ENCODE measurements at regions not wholly inside any gene's neighbourhood (a gene's known extent, or its start where the extent isn't known, plus 50 kb on each side); places are given as distances from the start of the nearest gene placed in this dataset.
A peak's percentile ranks its signal among the peaks of the same experiment; 100 is the strongest.

- Histone ChIP-seq H3K36me3 (ENCODE audit: control insufficient read depth, insufficient read depth, low read length, severe bottlenecking) (no peaks in the 10 kb centered on the region), H3K4me1 (ENCODE audit: control insufficient read depth, insufficient read depth, low read length) (no peaks in the 10 kb centered on the region), H3K4me3 (ENCODE audit: low read length) (no peak overlapping the region), H3K9me3 (ENCODE audit: control insufficient read depth, low read length) (no peaks in the 10 kb centered on the region), H3K9ac (ENCODE audit: low read length) (no peak overlapping the region), H3K27me3 (replicated peaks; ENCODE audit: control insufficient read depth, insufficient read depth, low read length) (no peaks in the 10 kb centered on the region)
- DNase-seq (ENCODE audit: low read depth): no peak
Measured at GRCh38 chr13:104414181-104414580, 1348.0 kb upstream of the SLC10A2 start.

GRCh38 chr13:104411141-104411765 lies 1345.0 kb upstream of the SLC10A2 start:
- no peak for DNase-seq (ENCODE audit: low read depth)
- Histone ChIP-seq H3K4me3 (ENCODE audit: low read length) (no peak overlapping the region), H3K27me3 (replicated peaks; ENCODE audit: control insufficient read depth, insufficient read depth, low read length) (no peaks in the 10 kb centered on the region), H3K4me1 (ENCODE audit: control insufficient read depth, insufficient read depth, low read length) (no peaks in the 10 kb centered on the region), H3K9me3 (ENCODE audit: control insufficient read depth, low read length) (no peaks in the 10 kb centered on the region), H3K9ac (ENCODE audit: low read length) (no peak overlapping the region), H3K36me3 (ENCODE audit: control insufficient read depth, insufficient read depth, low read length, severe bottlenecking) (no peaks in the 10 kb centered on the region)

DNA sequence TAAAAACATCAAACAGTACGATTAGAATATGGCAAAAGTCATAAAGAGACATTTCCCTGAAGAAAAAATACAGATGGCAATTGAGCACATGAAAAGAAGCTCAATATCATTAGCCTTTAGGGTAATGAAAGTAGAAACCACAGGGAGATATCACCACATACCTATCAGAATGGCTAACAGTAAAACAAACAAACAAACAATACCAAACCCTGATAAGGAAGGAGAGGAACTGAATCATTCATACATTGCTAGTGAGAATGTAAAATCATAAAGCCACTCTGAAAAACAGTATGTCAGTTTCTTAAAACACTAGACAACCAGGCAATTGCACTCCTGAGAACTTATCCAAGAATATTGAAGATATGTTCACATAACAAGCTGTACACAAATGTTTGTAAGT lies 1342.5 kb upstream of the SLC10A2 start:
- no peak for DNase-seq (ENCODE audit: low read depth)
- Histone ChIP-seq H3K4me1 (ENCODE audit: control insufficient read depth, insufficient read depth, low read length) (no peaks in the 10 kb centered on the region), H3K36me3 (ENCODE audit: control insufficient read depth, insufficient read depth, low read length, severe bottlenecking) (no peaks in the 10 kb centered on the region), H3K9ac (ENCODE audit: low read length) (no peak overlapping the region), H3K9me3 (ENCODE audit: control insufficient read depth, low read length) (no peaks in the 10 kb centered on the region), H3K4me3 (ENCODE audit: low read length) (no peak overlapping the region), H3K27me3 (replicated peaks; ENCODE audit: control insufficient read depth, insufficient read depth, low read length) (no peaks in the 10 kb centered on the region)

DNA sequence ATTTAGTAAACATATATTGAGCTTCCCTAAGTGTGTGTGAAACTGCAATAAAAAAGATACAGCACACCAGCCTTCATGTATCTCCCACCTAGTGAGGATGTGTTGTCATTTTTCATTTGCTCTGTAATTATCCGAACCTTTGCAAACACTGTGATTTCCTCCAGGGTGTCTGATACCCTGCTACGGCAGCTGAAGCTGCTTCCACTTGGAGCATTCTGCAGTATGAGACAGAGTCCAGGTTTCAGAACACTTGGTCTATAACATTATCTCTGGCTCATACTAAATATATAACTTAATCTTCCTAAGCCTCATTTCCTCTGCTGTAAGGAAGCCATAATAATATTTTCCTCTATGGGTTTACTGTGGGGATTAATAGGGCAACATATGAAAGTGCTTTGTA lies 1338.1 kb upstream of the SLC10A2 start:
- no peaks in the 10 kb centered on the region for H3K36me3 ChIP-seq (ENCODE audit: control insufficient read depth, insufficient read depth, low read length, severe bottlenecking)
- H3K27me3 ChIP-seq (replicated peaks; ENCODE audit: control insufficient read depth, insufficient read depth, low read length): no peaks in the 10 kb centered on the region
- H3K4me1 ChIP-seq (ENCODE audit: control insufficient read depth, insufficient read depth, low read length): no peaks in the 10 kb centered on the region
- no peak for DNase-seq (ENCODE audit: low read depth)
- no peaks in the 10 kb centered on the region for H3K9me3 ChIP-seq (ENCODE audit: control insufficient read depth, low read length)
- no peak overlapping the region for H3K4me3 ChIP-seq (ENCODE audit: low read length)
- no peak overlapping the region for H3K9ac ChIP-seq (ENCODE audit: low read length)

GRCh38 chr13:104389691-104390090 lies 1323.5 kb upstream of the SLC10A2 start:
- no peak overlapping the region for H3K9ac ChIP-seq (ENCODE audit: low read length)
- H3K4me3 ChIP-seq (ENCODE audit: low read length): no peak overlapping the region
- DNase-seq (ENCODE audit: low read depth): no peak
- H3K9me3 ChIP-seq (ENCODE audit: control insufficient read depth, low read length): peaks cover 3% of the 10 kb centered on the region
- H3K36me3 ChIP-seq (ENCODE audit: control insufficient read depth, insufficient read depth, low read length, severe bottlenecking): no peaks in the 10 kb centered on the region
- peaks cover 8% of the 10 kb centered on the region for H3K4me1 ChIP-seq (ENCODE audit: control insufficient read depth, insufficient read depth, low read length)
- no peaks in the 10 kb centered on the region for H3K27me3 ChIP-seq (replicated peaks; ENCODE audit: control insufficient read depth, insufficient read depth, low read length)

GRCh38 chr13:104387510-104387909 lies 1321.3 kb upstream of the SLC10A2 start:
- peaks cover 22% of the 10 kb centered on the region for H3K4me1 ChIP-seq (ENCODE audit: control insufficient read depth, insufficient read depth, low read length)
- DNase-seq (ENCODE audit: low read depth): no peak
- H3K36me3 ChIP-seq (ENCODE audit: control insufficient read depth, insufficient read depth, low read length, severe bottlenecking): no peaks in the 10 kb centered on the region
- no peak overlapping the region for H3K9ac ChIP-seq (ENCODE audit: low read length)
- H3K27me3 ChIP-seq (replicated peaks; ENCODE audit: control insufficient read depth, insufficient read depth, low read length): no peaks in the 10 kb centered on the region
- peaks cover 3% of the 10 kb centered on the region for H3K9me3 ChIP-seq (ENCODE audit: control insufficient read depth, low read length)
- H3K4me3 ChIP-seq (ENCODE audit: low read length): no peak overlapping the region

DNA sequence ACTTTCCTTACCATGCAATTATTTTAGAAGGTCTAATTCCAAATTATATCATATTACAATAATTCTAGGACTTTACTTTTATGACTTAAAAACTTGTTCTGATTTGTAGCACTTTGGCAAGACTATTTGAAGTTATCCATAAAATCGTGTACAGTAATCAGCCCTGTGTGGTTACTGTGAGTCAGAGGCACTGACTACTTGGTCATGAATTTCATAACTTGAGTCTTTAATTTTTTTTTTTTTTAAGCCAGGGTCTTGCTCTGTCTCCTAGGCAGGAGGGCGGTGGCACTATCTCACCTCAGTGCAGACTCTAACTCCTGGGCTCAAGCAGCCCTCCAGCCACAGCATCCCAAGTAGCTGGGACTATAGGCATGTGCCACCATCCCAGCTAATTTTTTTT lies 1319.2 kb upstream of the SLC10A2 start:
- Histone ChIP-seq H3K9me3 (ENCODE audit: control insufficient read depth, low read length) (peaks cover 3% of the 10 kb centered on the region), H3K4me1 (ENCODE audit: control insufficient read depth, insufficient read depth, low read length) (peaks cover 23% of the 10 kb centered on the region), H3K36me3 (ENCODE audit: control insufficient read depth, insufficient read depth, low read length, severe bottlenecking) (no peaks in the 10 kb centered on the region), H3K9ac (ENCODE audit: low read length) (no peak overlapping the region), H3K4me3 (ENCODE audit: low read length) (no peak overlapping the region), H3K27me3 (replicated peaks; ENCODE audit: control insufficient read depth, insufficient read depth, low read length) (no peaks in the 10 kb centered on the region)
- DNase-seq (ENCODE audit: low read depth): peak; percentile 16

GRCh38 chr13:104382951-104383350 lies 1316.7 kb upstream of the SLC10A2 start:
- Histone ChIP-seq H3K9ac (ENCODE audit: low read length) (no peak overlapping the region), H3K27me3 (replicated peaks; ENCODE audit: control insufficient read depth, insufficient read depth, low read length) (no peaks in the 10 kb centered on the region), H3K36me3 (ENCODE audit: control insufficient read depth, insufficient read depth, low read length, severe bottlenecking) (no peaks in the 10 kb centered on the region), H3K9me3 (ENCODE audit: control insufficient read depth, low read length) (peaks cover 1% of the 10 kb centered on the region), H3K4me1 (ENCODE audit: control insufficient read depth, insufficient read depth, low read length) (peaks cover 19% of the 10 kb centered on the region), H3K4me3 (ENCODE audit: low read length) (no peak overlapping the region)
- DNase-seq (ENCODE audit: low read depth): no peak

DNA sequence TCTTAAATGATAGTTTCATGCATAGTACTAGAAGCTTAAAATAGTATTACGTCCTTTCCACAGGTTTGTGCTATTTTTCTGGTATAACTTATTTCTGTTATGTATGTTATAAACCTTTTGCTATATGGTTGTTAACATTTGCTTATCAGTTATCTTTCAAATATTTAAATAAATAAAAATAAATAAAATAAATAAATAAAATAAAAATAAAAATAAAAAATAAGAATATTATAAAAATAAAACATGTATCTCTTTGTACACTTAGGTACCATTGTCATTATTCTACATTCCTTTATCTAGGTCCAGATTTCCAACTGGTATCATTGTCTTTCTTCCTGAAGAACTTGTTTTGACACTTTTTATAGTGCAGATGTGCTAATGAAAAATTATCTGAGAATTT lies 1310.4 kb upstream of the SLC10A2 start:
- H3K9ac ChIP-seq (ENCODE audit: low read length): no peak overlapping the region
- no peak for DNase-seq (ENCODE audit: low read depth)
- H3K4me1 ChIP-seq (ENCODE audit: control insufficient read depth, insufficient read depth, low read length): no peaks in the 10 kb centered on the region
- H3K9me3 ChIP-seq (ENCODE audit: control insufficient read depth, low read length): no peaks in the 10 kb centered on the region
- H3K4me3 ChIP-seq (ENCODE audit: low read length): no peak overlapping the region
- H3K27me3 ChIP-seq (replicated peaks; ENCODE audit: control insufficient read depth, insufficient read depth, low read length): no peaks in the 10 kb centered on the region
- no peaks in the 10 kb centered on the region for H3K36me3 ChIP-seq (ENCODE audit: control insufficient read depth, insufficient read depth, low read length, severe bottlenecking)

DNA sequence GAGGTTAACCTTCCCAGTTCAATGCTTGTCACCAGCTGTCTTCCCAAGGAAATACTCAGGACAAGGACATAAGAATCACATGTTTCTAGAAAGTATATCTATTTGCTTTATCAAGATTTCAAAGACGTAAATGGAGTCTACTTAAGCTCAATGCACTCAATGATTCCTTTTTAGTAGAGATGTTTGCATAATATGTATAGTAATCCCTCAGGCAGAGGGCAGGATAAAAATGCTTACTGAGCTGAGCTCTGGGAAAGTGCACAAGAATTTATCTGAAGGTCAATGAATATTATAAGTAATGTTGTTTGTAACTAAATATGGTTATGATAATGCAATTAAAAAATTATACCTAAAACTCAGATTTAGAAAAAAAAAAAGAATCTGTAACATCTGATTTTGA lies 1309.4 kb upstream of the SLC10A2 start:
- Histone ChIP-seq H3K36me3 (ENCODE audit: control insufficient read depth, insufficient read depth, low read length, severe bottlenecking) (no peaks in the 10 kb centered on the region), H3K4me3 (ENCODE audit: low read length) (no peak overlapping the region), H3K4me1 (ENCODE audit: control insufficient read depth, insufficient read depth, low read length) (no peaks in the 10 kb centered on the region), H3K9ac (ENCODE audit: low read length) (no peak overlapping the region), H3K27me3 (replicated peaks; ENCODE audit: control insufficient read depth, insufficient read depth, low read length) (no peaks in the 10 kb centered on the region), H3K9me3 (ENCODE audit: control insufficient read depth, low read length) (no peaks in the 10 kb centered on the region)
- DNase-seq (ENCODE audit: low read depth): no peak

GRCh38 chr13:104372095-104372655 lies 1306.0 kb upstream of the SLC10A2 start:
- Histone ChIP-seq H3K4me1 (ENCODE audit: control insufficient read depth, insufficient read depth, low read length) (no peaks in the 10 kb centered on the region), H3K4me3 (ENCODE audit: low read length) (no peak overlapping the region), H3K27me3 (replicated peaks; ENCODE audit: control insufficient read depth, insufficient read depth, low read length) (no peaks in the 10 kb centered on the region), H3K36me3 (ENCODE audit: control insufficient read depth, insufficient read depth, low read length, severe bottlenecking) (no peaks in the 10 kb centered on the region), H3K9ac (ENCODE audit: low read length) (no peak overlapping the region), H3K9me3 (ENCODE audit: control insufficient read depth, low read length) (no peaks in the 10 kb centered on the region)
- DNase-seq (ENCODE audit: low read depth): no peak

- Histone ChIP-seq H3K36me3 (ENCODE audit: control insufficient read depth, insufficient read depth, low read length, severe bottlenecking) (no peaks in the 10 kb centered on the region), H3K9ac (ENCODE audit: low read length) (no peak overlapping the region), H3K9me3 (ENCODE audit: control insufficient read depth, low read length) (peaks cover 5% of the 10 kb centered on the region), H3K27me3 (replicated peaks; ENCODE audit: control insufficient read depth, insufficient read depth, low read length) (no peaks in the 10 kb centered on the region), H3K4me1 (ENCODE audit: control insufficient read depth, insufficient read depth, low read length) (no peaks in the 10 kb centered on the region), H3K4me3 (ENCODE audit: low read length) (no peak overlapping the region)
- no peak for DNase-seq (ENCODE audit: low read depth)
Measured at GRCh38 chr13:104365430-104365829, 1299.2 kb upstream of the SLC10A2 start.

Measured in adipocyte (in vitro differentiated cells).